Occipital lobe (tissue), 1 donor: ENCODE measurements at regions not wholly inside any gene's neighbourhood (a gene's known extent, or its start where the extent isn't known, plus 50 kb on each side); places are given as distances from the start of the nearest gene placed in this dataset.

Source experiments
- DNase-seq: peaks from one replicate; lab custom pipeline; 2025; lab: John Stamatoyannopoulos, UW

- no peak for DNase-seq
Observed at GRCh38 chr9:80082213-80082612, 510.4 kb downstream of the TLE4 start.

GRCh38 chr9:80078826-80079225 is 507.1 kb downstream of the TLE4 start:
- no peak for DNase-seq

- DNase-seq: no peak
Observed at GRCh38 chr9:80077059-80077458, 505.3 kb downstream of the TLE4 start.

GRCh38 chr9:80076162-80076561 is 504.4 kb downstream of the TLE4 start:
- no peak for DNase-seq

- DNase-seq: no peak
Observed at GRCh38 chr9:80074439-80074838, 502.7 kb downstream of the TLE4 start.

- no peak for DNase-seq
Observed at GRCh38 chr9:80072451-80072850, 500.7 kb downstream of the TLE4 start.

GRCh38 chr9:80070071-80070742 is 498.4 kb downstream of the TLE4 start:
- no peak for DNase-seq

- DNase-seq: no peak
Observed at GRCh38 chr9:80066931-80067330, 495.2 kb downstream of the TLE4 start.

- no peak for DNase-seq
Observed at GRCh38 chr9:80062567-80062966, 490.8 kb downstream of the TLE4 start.

- DNase-seq: no peak
Observed at GRCh38 chr9:80061940-80062339, 490.2 kb downstream of the TLE4 start.

GRCh38 chr9:80061096-80061495 is 489.3 kb downstream of the TLE4 start:
- no peak for DNase-seq

GRCh38 chr9:80059979-80060378 is 488.2 kb downstream of the TLE4 start:
- DNase-seq: no peak

GRCh38 chr9:80059191-80059590 is 487.4 kb downstream of the TLE4 start:
- no peak for DNase-seq

GRCh38 chr9:80052830-80053229 is 481.1 kb downstream of the TLE4 start:
- DNase-seq: no peak

- DNase-seq: no peak
Observed at GRCh38 chr9:80049096-80049782, 477.5 kb downstream of the TLE4 start.

- DNase-seq: no peak
Observed at GRCh38 chr9:80046481-80046880, 474.7 kb downstream of the TLE4 start.

- no peak for DNase-seq
Observed at GRCh38 chr9:80041821-80042220, 470.1 kb downstream of the TLE4 start.

- DNase-seq: no peak
Observed at GRCh38 chr9:80040457-80040856, 468.7 kb downstream of the TLE4 start.

GRCh38 chr9:80030801-80031200 is 459.0 kb downstream of the TLE4 start:
- no peak for DNase-seq

GRCh38 chr9:80028501-80028900 is 456.7 kb downstream of the TLE4 start:
- DNase-seq: no peak

- no peak for DNase-seq
Observed at GRCh38 chr9:80025796-80026520, 454.2 kb downstream of the TLE4 start.

GRCh38 chr9:80025131-80025530 is 453.4 kb downstream of the TLE4 start:
- DNase-seq: no peak

GRCh38 chr9:80020530-80020929 is 448.8 kb downstream of the TLE4 start:
- no peak for DNase-seq
